OCI-LY1 (cell line): ENCODE measurements at regions not wholly inside any gene's neighbourhood (a gene's known extent, or its start where the extent isn't known, plus 50 kb on each side); places are given as distances from the start of the nearest gene placed in this dataset.

ENCODE experiments used
- H2AFZ ChIP-seq: fragments of 200-600 bp; sonication (generic), shearing (Covaris generic); 2 replicates; pipeline ENCODE4 v1.6.0; 2014; ENCODE audit warnings: antibody characterized with exemption, mild to moderate bottlenecking, low read length
- H3F3A ChIP-seq: fragments of 200-600 bp; sonication (generic), shearing (Covaris generic); 2 replicates; pipeline ENCODE4 v1.6.0; 2014; ENCODE audit warnings: mild to moderate bottlenecking, antibody characterized with exemption, low read length, moderate library complexity; ENCODE audit not compliant: insufficient read depth
- H3K27ac ChIP-seq: fragments of 200-600 bp; sonication (generic); 2 replicates; pipeline ENCODE4 v1.5.1; 2014; ENCODE audit warnings: low read length, mixed run types, mild to moderate bottlenecking, low read depth; ENCODE audit not compliant: poor library complexity, severe bottlenecking
- H3K27me3 ChIP-seq: fragments of 200-600 bp; sonication (generic); 2 replicates; pipeline ENCODE4 v1.6.0; 2014; ENCODE audit warnings: antibody characterized with exemption, mild to moderate bottlenecking, low read length, moderate library complexity; ENCODE audit not compliant: insufficient read depth
- H3K36me3 ChIP-seq: fragments of 200-600 bp; sonication (generic); 2 replicates; pipeline ENCODE4 v1.6.1; 2014; ENCODE audit warnings: mild to moderate bottlenecking, antibody characterized with exemption, low read length, moderate library complexity, mixed read lengths; ENCODE audit not compliant: insufficient read depth
- H3K4me1 ChIP-seq: fragments of 200-600 bp; sonication (generic); 2 replicates; pipeline ENCODE4 v1.5.1; 2014; ENCODE audit warnings: mild to moderate bottlenecking, low read length, moderate library complexity; ENCODE audit not compliant: insufficient read depth, severe bottlenecking
- H3K4me2 ChIP-seq: fragments of 200-600 bp; sonication (generic), shearing (Covaris generic); 2 replicates; pipeline ENCODE4 v1.6.1; 2014; ENCODE audit warnings: low read length
- H3K4me3 ChIP-seq: fragments of 200-600 bp; sonication (generic); 2 replicates; pipeline ENCODE4 v1.5.1; 2014; ENCODE audit warnings: low read length, low read depth, mild to moderate bottlenecking, mixed read lengths; ENCODE audit not compliant: poor library complexity, severe bottlenecking
- H3K79me2 ChIP-seq: fragments of 200-600 bp; shearing (Covaris generic); 2 replicates; pipeline ENCODE4 v1.6.1; 2016; ENCODE audit warnings: mixed run types, low read length, mixed read lengths; ENCODE audit not compliant: insufficient read depth
- H3K9ac ChIP-seq: fragments of 200-600 bp; sonication (generic), shearing (Covaris generic); 2 replicates; pipeline ENCODE4 v1.6.1; 2014; ENCODE audit warnings: mild to moderate bottlenecking, low read length, mixed read lengths
- H3K9me2 ChIP-seq: fragments of 200-600 bp; sonication (generic), shearing (Covaris generic); 2 replicates; pipeline ENCODE4 v1.6.1; 2014; ENCODE audit warnings: low read depth, mild to moderate bottlenecking, low read length, mixed read lengths
- H3K9me3 ChIP-seq: fragments of 200-600 bp; shearing (Covaris generic); 2 replicates; pipeline ENCODE4 v1.6.1; 2014; ENCODE audit warnings: low read length, mixed read lengths
- H4K20me1 ChIP-seq: fragments of 200-600 bp; sonication (generic), shearing (Covaris generic); 2 replicates; pipeline ENCODE4 v1.6.0; 2016; ENCODE audit warnings: mild to moderate bottlenecking, low read length; ENCODE audit not compliant: insufficient read depth
- EZH2 ChIP-seq: fragments of 200-600 bp; sonication (generic), shearing (Covaris generic); IDR thresholded peaks from 2 replicates; pipeline ENCODE4 v1.8.0; 2017; ENCODE audit warnings: borderline replicate concordance, mixed run types, mild to moderate bottlenecking, antibody characterized with exemption, low read length, moderate library complexity, mixed read lengths
- TF ChIP-seq, protein P1 (sequence below): fragments of 200-600 bp; sonication (generic), shearing (Covaris generic); IDR thresholded peaks from 2 replicates; pipeline ENCODE4 v1.5.1; 2017; ENCODE audit warnings: mild to moderate bottlenecking, antibody characterized with exemption, low read length, moderate library complexity, mixed read lengths

- no peak overlapping the region for H3K9ac ChIP-seq
- H3K36me3 ChIP-seq = no peaks in the 10 kb centered on the region
- no peak overlapping the region for H3K4me3 ChIP-seq
- no peaks in the 10 kb centered on the region for H4K20me1 ChIP-seq
- H3K79me2 ChIP-seq = no peaks in the 10 kb centered on the region
- H3K27ac ChIP-seq = no peak overlapping the region
- no peaks in the 10 kb centered on the region for H3K9me3 ChIP-seq
- no peaks in the 10 kb centered on the region for H3F3A ChIP-seq
- H3K4me1 ChIP-seq = no peaks in the 10 kb centered on the region
- no peaks in the 10 kb centered on the region for H3K27me3 ChIP-seq
- TF ChIP-seq EZH2 = no peak
- TF ChIP-seq, protein P1, sequence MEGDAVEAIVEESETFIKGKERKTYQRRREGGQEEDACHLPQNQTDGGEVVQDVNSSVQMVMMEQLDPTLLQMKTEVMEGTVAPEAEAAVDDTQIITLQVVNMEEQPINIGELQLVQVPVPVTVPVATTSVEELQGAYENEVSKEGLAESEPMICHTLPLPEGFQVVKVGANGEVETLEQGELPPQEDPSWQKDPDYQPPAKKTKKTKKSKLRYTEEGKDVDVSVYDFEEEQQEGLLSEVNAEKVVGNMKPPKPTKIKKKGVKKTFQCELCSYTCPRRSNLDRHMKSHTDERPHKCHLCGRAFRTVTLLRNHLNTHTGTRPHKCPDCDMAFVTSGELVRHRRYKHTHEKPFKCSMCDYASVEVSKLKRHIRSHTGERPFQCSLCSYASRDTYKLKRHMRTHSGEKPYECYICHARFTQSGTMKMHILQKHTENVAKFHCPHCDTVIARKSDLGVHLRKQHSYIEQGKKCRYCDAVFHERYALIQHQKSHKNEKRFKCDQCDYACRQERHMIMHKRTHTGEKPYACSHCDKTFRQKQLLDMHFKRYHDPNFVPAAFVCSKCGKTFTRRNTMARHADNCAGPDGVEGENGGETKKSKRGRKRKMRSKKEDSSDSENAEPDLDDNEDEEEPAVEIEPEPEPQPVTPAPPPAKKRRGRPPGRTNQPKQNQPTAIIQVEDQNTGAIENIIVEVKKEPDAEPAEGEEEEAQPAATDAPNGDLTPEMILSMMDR = no peak
- H3K4me2 ChIP-seq = no peak overlapping the region
- H3K9me2 ChIP-seq = no peaks in the 10 kb centered on the region; the same call in 1 of the 2 replicates
- no peak overlapping the region for H2AFZ ChIP-seq
Observed at GRCh38 chr4:130023088-130023487, 927.1 kb downstream of the C4orf33 start.

- Histone ChIP-seq H3K9ac (no peak overlapping the region), H3K4me1 (peaks cover 9% of the 10 kb centered on the region)
Observed at GRCh38 chr4:130025701-130026100, 929.7 kb downstream of the C4orf33 start.

GRCh38 chr4:130026185-130026584 is 930.2 kb downstream of the C4orf33 start:
- H3K36me3 ChIP-seq = no peaks in the 10 kb centered on the region
- no peaks in the 10 kb centered on the region for H3K27me3 ChIP-seq
- peaks cover 9% of the 10 kb centered on the region for H3K4me1 ChIP-seq
- H3K4me2 ChIP-seq = no peak overlapping the region
- H3F3A ChIP-seq = no peaks in the 10 kb centered on the region
- no peak overlapping the region for H2AFZ ChIP-seq
- TF ChIP-seq, protein P1 = no peak
- no peak for TF ChIP-seq EZH2
- H3K9me3 ChIP-seq = no peaks in the 10 kb centered on the region
- H3K9me2 ChIP-seq = no peaks in the 10 kb centered on the region; the same call in 1 of the 2 replicates
- H3K79me2 ChIP-seq = no peaks in the 10 kb centered on the region
- no peak overlapping the region for H3K9ac ChIP-seq
- no peak overlapping the region for H3K4me3 ChIP-seq
- no peaks in the 10 kb centered on the region for H4K20me1 ChIP-seq
- H3K27ac ChIP-seq = no peak overlapping the region

More at GRCh38 chr4:130025701-130026100, 929.7 kb downstream of the C4orf33 start:
- Histone ChIP-seq H3K27ac (no peak overlapping the region), H3K27me3 (no peaks in the 10 kb centered on the region), H3K79me2 (no peaks in the 10 kb centered on the region), H4K20me1 (no peaks in the 10 kb centered on the region), H3F3A (no peaks in the 10 kb centered on the region), H3K4me2 (no peak overlapping the region), H3K9me2 (no peaks in the 10 kb centered on the region; the same call in 1 of the 2 replicates), H2AFZ (no peak overlapping the region), H3K4me3 (no peak overlapping the region), H3K9me3 (no peaks in the 10 kb centered on the region), H3K36me3 (no peaks in the 10 kb centered on the region)
- TF ChIP-seq, protein P1 = no peak
- TF ChIP-seq EZH2 = no peak
